H9 (cell line): ENCODE measurements at regions not wholly inside any gene's neighbourhood (a gene's known extent, or its start where the extent isn't known, plus 50 kb on each side); places are given as distances from the start of the nearest gene placed in this dataset.

Experiments used
- DNase-seq: peaks from one replicate; pipeline ENCODE4 v3.0.0-alpha.2; 2017
- H2AFZ ChIP-seq: one replicate; pipeline ENCODE4 v1.6.1; 2013; ENCODE audit warnings: mild to moderate bottlenecking, low read length, control low read depth, moderate library complexity
- H2AK5ac ChIP-seq: 2 replicates; pipeline ENCODE4 v1.6.1; 2013; ENCODE audit warnings: low read length, control low read depth, mixed read lengths; ENCODE audit not compliant: insufficient read length
- H2BK120ac ChIP-seq: one replicate; pipeline ENCODE4 v1.6.1; 2013; ENCODE audit warnings: low read depth, mild to moderate bottlenecking, low read length, control low read depth, inconsistent platforms; ENCODE audit not compliant: poor library complexity, severe bottlenecking
- H2BK12ac ChIP-seq: 2 replicates; pipeline ENCODE4 v1.6.1; 2013; ENCODE audit warnings: low read length, control low read depth, mixed read lengths, low read depth; ENCODE audit not compliant: insufficient read length
- H2BK15ac ChIP-seq: 2 replicates; pipeline ENCODE4 v1.6.1; 2013; ENCODE audit warnings: low read depth, low read length, control low read depth
- H2BK20ac ChIP-seq: one replicate; pipeline ENCODE4 v1.6.1; 2013; ENCODE audit warnings: low read depth, mild to moderate bottlenecking, low read length, control low read depth, inconsistent platforms; ENCODE audit not compliant: poor library complexity, severe bottlenecking
- H2BK5ac ChIP-seq: 2 replicates; pipeline ENCODE4 v1.6.1; 2013; ENCODE audit warnings: low read length, control low read depth, mixed read lengths; ENCODE audit not compliant: insufficient read length
- H3K14ac ChIP-seq: 2 replicates; pipeline ENCODE4 v1.6.1; 2013; ENCODE audit warnings: low read length, control low read depth; ENCODE audit not compliant: insufficient read depth
- H3K18ac ChIP-seq: 2 replicates; pipeline ENCODE4 v1.6.1; 2013; ENCODE audit warnings: low read depth, mild to moderate bottlenecking, mixed read lengths, low read length, control low read depth; ENCODE audit not compliant: insufficient read length
- H3K23ac ChIP-seq: 2 replicates; pipeline ENCODE4 v1.6.1; 2013; ENCODE audit warnings: low read length, control low read depth, mixed read lengths, low read depth; ENCODE audit not compliant: insufficient read length
- H3K23me2 ChIP-seq: 2 replicates; pipeline ENCODE4 v1.6.1; 2013; ENCODE audit warnings: low read depth, mild to moderate bottlenecking, mixed read lengths, low read length, control low read depth; ENCODE audit not compliant: insufficient read length, poor library complexity, severe bottlenecking
- H3K27ac ChIP-seq: 2 replicates; pipeline ENCODE4 v1.5.1; 2013; ENCODE audit warnings: low read length, control low read depth, mixed read lengths, low read depth; ENCODE audit not compliant: insufficient read length
- H3K27me3 ChIP-seq: 2 replicates; pipeline ENCODE4 v1.6.1; 2013; ENCODE audit warnings: low read length, control low read depth, inconsistent platforms; ENCODE audit not compliant: insufficient read depth
- H3K4ac ChIP-seq: 2 replicates; pipeline ENCODE4 v1.6.1; 2013; ENCODE audit warnings: low read depth, mild to moderate bottlenecking, control low read depth, inconsistent platforms, low read length, moderate library complexity
- H3K4me1 ChIP-seq: 2 replicates; pipeline ENCODE4 v1.6.1; 2013; ENCODE audit warnings: low read length, control low read depth, inconsistent platforms; ENCODE audit not compliant: insufficient read depth
- H3K4me2 ChIP-seq: 2 replicates; pipeline ENCODE4 v1.6.1; 2013; ENCODE audit warnings: low read length, control low read depth, mixed read lengths; ENCODE audit not compliant: insufficient read length, insufficient read depth
- H3K56ac ChIP-seq: 2 replicates; pipeline ENCODE4 v1.6.1; 2013; ENCODE audit warnings: low read depth, mild to moderate bottlenecking, mixed read lengths, low read length, control low read depth; ENCODE audit not compliant: insufficient read length
- H3K79me1 ChIP-seq: 2 replicates; pipeline ENCODE4 v1.6.1; 2013; ENCODE audit warnings: low read depth, mild to moderate bottlenecking, moderate library complexity, low read length, control low read depth, inconsistent platforms; ENCODE audit not compliant: insufficient read depth, poor library complexity, severe bottlenecking
- H3K79me2 ChIP-seq: 2 replicates; pipeline ENCODE4 v1.6.1; 2013; ENCODE audit warnings: low read length, control low read depth, inconsistent platforms; ENCODE audit not compliant: insufficient read depth
- H3K9ac ChIP-seq: 2 replicates; pipeline ENCODE4 v1.6.1; 2013; ENCODE audit warnings: low read length, control low read depth, mixed read lengths; ENCODE audit not compliant: insufficient read length; ENCODE audit errors: extremely low read depth
- H3K9me3 ChIP-seq: one replicate; pipeline ENCODE4 v1.6.1; 2013; ENCODE audit warnings: low read depth, low read length, inconsistent platforms; ENCODE audit not compliant: control insufficient read depth
- H3T11ph ChIP-seq: one replicate; pipeline ENCODE4 v1.6.1; 2013; ENCODE audit warnings: mild to moderate bottlenecking, low read length, control low read depth, inconsistent platforms
- H4K20me1 ChIP-seq: one replicate; pipeline ENCODE4 v1.6.1; 2013; ENCODE audit not compliant: control insufficient read depth, insufficient read length, insufficient read depth
- H4K5ac ChIP-seq: 2 replicates; pipeline ENCODE4 v1.6.1; 2013; ENCODE audit warnings: low read depth, mild to moderate bottlenecking, mixed read lengths, low read length, control low read depth; ENCODE audit not compliant: insufficient read length
- H4K8ac ChIP-seq: replicated peaks from 2 replicates; pipeline ENCODE4 v1.6.1; 2013; ENCODE audit warnings: low read length, control low read depth, mixed read lengths, low read depth; ENCODE audit not compliant: insufficient read length
- H4K91ac ChIP-seq: 2 replicates; pipeline ENCODE4 v1.6.1; 2013; ENCODE audit warnings: low read depth, mild to moderate bottlenecking, moderate library complexity, mixed read lengths, low read length, control low read depth; ENCODE audit not compliant: insufficient read length
- H3K27ac Mint-ChIP-seq, 3 experiments: 2 replicates in 2 of 3; 3 replicates in 1 of 3; pipeline ENCODE4 v1.8.0; 2020 to 2021; ENCODE audit warnings: mixed read lengths in 3 of 3, mild to moderate bottlenecking in 1 of 3, moderate library complexity in 1 of 3
- H3K27me3 Mint-ChIP-seq: 2 replicates; pipeline ENCODE4 v1.8.0; 2021; ENCODE audit warnings: low read depth, mild to moderate bottlenecking, moderate library complexity, mixed read lengths
- H3K36me3 Mint-ChIP-seq, 3 experiments: 2 replicates in 2 of 3; 3 replicates in 1 of 3; pipeline ENCODE4 v1.8.0; 2020 to 2021; ENCODE audit warnings: low read depth in 3 of 3, mixed read lengths in 3 of 3; ENCODE audit not compliant: insufficient read depth in 1 of 3
- H3K4me1 Mint-ChIP-seq, 2 experiments: 2 replicates each; pipeline ENCODE4 v1.8.0; 2020; ENCODE audit warnings: mixed read lengths in 2 of 2
- H3K4me3 Mint-ChIP-seq, 2 experiments: 2 replicates in 1 of 2; 3 replicates in 1 of 2; pipeline ENCODE4 v1.8.0; 2020 to 2021; ENCODE audit warnings: mild to moderate bottlenecking in 2 of 2, mixed read lengths in 2 of 2, moderate library complexity in 1 of 2
- H3K9me3 Mint-ChIP-seq, 2 experiments: 2 replicates in 1 of 2; 3 replicates in 1 of 2; pipeline ENCODE4 v1.8.0; 2020; ENCODE audit warnings: mild to moderate bottlenecking in 2 of 2, mixed read lengths in 2 of 2, moderate library complexity in 1 of 2
- TF ChIP-seq, protein P1 (sequence below): fragments of 200-600 bp; sonication (generic); conservative IDR thresholded peaks from 3 replicates; pipeline ENCODE4 v1.8.0; 2021; ENCODE audit warnings: antibody characterized with exemption, mild to moderate bottlenecking

DNA sequence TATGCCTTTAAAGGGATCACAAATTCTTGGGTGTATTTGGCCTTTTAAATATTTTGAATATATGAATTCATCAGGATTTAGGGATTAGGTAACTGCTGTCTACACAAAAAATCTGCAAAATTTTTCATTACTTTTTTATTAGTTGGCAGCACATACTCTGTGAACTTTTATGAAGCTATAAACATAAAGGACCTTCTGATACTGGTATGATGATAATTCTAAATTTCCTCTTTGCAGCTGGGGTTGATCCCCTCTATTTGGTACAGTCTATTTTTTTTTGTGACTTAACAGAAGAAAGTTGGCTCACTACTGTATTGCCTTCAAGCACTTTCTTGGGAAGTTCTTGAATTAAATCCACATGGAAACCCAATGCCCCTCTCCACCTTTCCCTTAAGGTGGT, 416.1 kb downstream of the LMO4 start:
- Histone ChIP-seq H2AFZ (no peak overlapping the region), H3K4me1 (peaks cover 3% of the 10 kb centered on the region), H2BK20ac (no peak overlapping the region), H3K14ac (no peak overlapping the region), H4K20me1 (no peaks in the 10 kb centered on the region), H2BK15ac (no peak overlapping the region), H4K5ac (no peak overlapping the region), H3K9ac (no peak overlapping the region), H3K9me3 (no peaks in the 10 kb centered on the region), H3K4ac (no peak overlapping the region), H3K23ac (no peak overlapping the region), H3T11ph (no peak overlapping the region), H2BK12ac (no peak overlapping the region), H2BK120ac (no peak overlapping the region), H2BK5ac (no peak overlapping the region), H3K56ac (no peak overlapping the region), H2AK5ac (no peak overlapping the region), H3K27ac (no peak overlapping the region), H3K23me2 (no peaks in the 10 kb centered on the region), H3K18ac (no peak overlapping the region), H3K27me3 (no peaks in the 10 kb centered on the region), H4K91ac (no peak overlapping the region), H3K4me2 (no peak overlapping the region), H4K8ac (no peak overlapping the region), H3K79me1 (no peaks in the 10 kb centered on the region), H3K79me2 (no peaks in the 10 kb centered on the region)
- H3K9me3 Mint-ChIP-seq = no peaks in the 10 kb centered on the region; a peak in 1 of 5 replicates
- TF ChIP-seq, protein P1, sequence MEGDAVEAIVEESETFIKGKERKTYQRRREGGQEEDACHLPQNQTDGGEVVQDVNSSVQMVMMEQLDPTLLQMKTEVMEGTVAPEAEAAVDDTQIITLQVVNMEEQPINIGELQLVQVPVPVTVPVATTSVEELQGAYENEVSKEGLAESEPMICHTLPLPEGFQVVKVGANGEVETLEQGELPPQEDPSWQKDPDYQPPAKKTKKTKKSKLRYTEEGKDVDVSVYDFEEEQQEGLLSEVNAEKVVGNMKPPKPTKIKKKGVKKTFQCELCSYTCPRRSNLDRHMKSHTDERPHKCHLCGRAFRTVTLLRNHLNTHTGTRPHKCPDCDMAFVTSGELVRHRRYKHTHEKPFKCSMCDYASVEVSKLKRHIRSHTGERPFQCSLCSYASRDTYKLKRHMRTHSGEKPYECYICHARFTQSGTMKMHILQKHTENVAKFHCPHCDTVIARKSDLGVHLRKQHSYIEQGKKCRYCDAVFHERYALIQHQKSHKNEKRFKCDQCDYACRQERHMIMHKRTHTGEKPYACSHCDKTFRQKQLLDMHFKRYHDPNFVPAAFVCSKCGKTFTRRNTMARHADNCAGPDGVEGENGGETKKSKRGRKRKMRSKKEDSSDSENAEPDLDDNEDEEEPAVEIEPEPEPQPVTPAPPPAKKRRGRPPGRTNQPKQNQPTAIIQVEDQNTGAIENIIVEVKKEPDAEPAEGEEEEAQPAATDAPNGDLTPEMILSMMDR = no peak
- peaks cover 10 to 11% of the 10 kb centered on the region in 2 experiments for H3K4me1 Mint-ChIP-seq
- no peak for DNase-seq
- H3K36me3 Mint-ChIP-seq = no peaks in the 10 kb centered on the region; a peak in 1 of 7 replicates
- no peak overlapping the region for H3K27ac Mint-ChIP-seq
- H3K4me3 Mint-ChIP-seq = no peak overlapping the region
- H3K27me3 Mint-ChIP-seq = no peaks in the 10 kb centered on the region
